NCI-H345 treated with DMSO at 0.1 percent for 48 hours (cell line): ENCODE measurements at regions not wholly inside any gene's neighbourhood (a gene's known extent, or its start where the extent isn't known, plus 50 kb on each side); places are given as distances from the start of the nearest gene placed in this dataset.
A peak's percentile ranks its signal among the peaks of the same experiment; 100 is the strongest.

Experiments
- DNase-seq: peaks from one replicate; lab custom pipeline; 2025; ENCODE audit not compliant: unreplicated experiment; lab: John Stamatoyannopoulos, UW

DNA sequence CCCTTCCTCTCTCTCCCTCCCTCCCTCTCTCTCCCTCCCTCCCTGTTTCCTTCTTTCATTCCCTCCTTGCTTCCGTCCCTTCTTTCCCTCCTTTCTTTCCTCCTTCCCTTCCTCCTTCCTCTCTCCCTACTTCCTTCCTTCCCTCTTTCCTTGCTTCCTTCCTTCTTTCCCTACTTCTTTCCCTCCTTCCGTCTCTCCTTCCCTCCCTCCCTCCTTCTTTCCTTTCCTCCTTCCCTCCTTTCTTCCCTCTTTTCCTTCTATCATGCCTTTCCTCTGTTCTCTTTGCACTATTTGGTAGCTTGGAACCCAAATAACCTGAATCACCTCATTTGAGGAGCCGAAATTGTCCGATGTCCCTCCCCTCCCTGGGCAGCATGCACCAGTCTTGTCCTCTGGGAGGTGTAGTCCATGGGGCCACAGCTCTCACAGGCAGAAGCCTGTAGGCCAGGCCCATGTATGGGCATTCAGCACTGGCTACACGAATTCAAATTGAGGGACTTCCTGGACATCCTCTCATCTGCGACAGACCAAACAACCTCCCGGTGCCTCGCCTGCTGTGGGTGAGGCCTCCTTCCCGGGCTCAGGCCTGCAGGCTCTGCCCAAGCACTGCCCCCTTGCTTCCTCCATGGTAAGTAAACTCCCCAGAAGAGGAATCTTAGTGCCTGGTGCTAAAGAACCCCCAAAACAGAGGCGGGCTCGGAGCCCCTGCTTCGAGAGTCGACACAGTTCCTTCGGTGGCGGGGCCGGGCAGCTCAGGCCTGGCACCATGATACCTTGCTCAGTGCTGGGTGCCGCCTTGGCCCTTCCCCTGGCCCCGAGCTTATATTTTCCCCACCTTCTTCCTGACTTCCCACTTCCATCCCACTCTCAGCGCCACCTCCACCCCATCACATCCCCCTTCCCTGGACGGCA lies 454.1 kb upstream of the CADM1 start:
- no peak for DNase-seq

GRCh38 chr11:115955803-115956202 lies 451.6 kb upstream of the CADM1 start:
- no peak for DNase-seq

GRCh38 chr11:115950660-115951059 lies 446.4 kb upstream of the CADM1 start:
- DNase-seq, result no peak

- DNase-seq, result no peak
Measured at GRCh38 chr11:115944596-115944995, 440.4 kb upstream of the CADM1 start.

- no peak for DNase-seq
Measured at GRCh38 chr11:115942011-115942410, 437.8 kb upstream of the CADM1 start.

DNA sequence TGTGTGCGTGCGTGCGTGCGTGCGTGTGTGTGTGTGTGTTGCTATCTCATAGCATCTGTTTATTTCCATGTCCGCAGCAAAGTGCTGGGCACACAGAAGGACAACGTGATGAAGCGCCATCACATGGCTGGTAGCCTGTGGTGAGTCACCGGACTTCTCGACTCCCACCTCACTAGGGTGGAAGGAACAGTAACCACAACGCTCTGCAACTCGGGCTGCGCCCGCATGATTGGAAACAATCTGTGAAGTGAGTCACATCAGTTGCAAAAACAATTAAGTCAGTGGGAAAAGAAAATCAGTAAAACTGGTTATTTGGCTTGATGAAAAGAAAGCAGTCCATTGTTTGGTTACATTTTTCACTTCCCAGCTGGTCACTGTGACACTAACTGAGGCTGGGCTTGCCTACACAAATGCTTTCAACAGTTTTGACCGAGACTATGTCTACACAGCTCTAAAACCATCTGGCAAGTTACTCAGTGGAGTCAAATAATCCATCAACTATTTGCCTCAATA lies 437.3 kb upstream of the CADM1 start:
- DNase-seq, result no peak

- no peak for DNase-seq
Measured at GRCh38 chr11:115941044-115941443, 436.8 kb upstream of the CADM1 start.

GRCh38 chr11:115939731-115940421 lies 435.7 kb upstream of the CADM1 start:
- peak; percentile 72 for DNase-seq

DNA sequence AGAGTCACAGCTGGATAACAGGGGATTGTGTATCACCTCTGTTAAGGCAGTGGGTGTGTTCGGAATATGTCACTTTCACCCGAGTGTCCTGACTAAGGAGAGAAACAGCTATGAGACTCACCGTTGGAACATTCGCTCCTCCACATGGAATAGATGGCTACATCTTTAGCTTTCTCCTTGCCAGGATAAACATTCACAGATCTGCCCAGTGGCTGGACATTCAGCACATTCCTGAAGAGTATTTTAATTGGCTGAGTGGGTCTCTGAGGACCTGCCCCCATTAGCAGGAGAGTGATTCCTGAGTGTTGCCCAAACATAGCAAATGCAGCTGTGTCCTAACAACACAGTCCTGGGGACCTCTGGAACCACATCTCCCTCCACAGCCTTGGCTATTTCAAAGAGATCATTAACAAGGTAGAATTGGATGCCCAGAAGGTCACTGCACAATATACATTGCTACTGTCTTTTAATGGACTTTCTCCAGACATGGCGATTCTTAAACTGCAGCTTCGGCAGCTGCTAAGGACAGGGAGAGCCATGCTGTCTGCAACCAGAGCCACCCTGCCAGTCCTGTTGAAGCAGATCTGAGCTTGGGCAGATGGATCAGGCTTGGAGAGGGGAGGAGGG lies 435.0 kb upstream of the CADM1 start:
- no peak for DNase-seq

GRCh38 chr11:115933564-115933963 lies 429.3 kb upstream of the CADM1 start:
- no peak for DNase-seq

DNA sequence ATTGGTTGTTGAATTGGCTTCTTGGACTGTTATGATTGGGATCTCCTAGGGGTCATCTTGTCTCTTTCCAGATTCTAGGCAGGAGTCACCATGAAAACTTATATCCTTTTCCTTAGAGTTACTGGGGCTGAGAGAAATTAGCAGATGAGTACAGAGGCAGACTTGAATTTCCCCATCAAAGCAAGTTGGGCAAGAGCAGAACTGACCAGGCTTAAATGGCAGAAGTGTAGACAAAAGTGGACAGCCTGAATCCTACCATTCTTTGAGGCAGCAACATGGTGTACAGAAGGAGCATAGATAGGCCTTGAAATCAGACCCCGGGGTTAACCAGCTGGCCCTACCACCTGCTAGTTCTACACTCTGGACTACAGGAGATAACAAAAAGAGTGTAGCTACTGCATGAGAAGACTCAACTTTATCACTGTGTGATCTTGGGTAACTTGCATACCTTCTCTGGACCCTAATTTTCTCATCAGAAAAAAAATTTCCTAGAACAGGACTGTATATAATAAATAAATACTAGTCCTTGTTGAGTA lies 427.4 kb upstream of the CADM1 start:
- no peak for DNase-seq

DNA sequence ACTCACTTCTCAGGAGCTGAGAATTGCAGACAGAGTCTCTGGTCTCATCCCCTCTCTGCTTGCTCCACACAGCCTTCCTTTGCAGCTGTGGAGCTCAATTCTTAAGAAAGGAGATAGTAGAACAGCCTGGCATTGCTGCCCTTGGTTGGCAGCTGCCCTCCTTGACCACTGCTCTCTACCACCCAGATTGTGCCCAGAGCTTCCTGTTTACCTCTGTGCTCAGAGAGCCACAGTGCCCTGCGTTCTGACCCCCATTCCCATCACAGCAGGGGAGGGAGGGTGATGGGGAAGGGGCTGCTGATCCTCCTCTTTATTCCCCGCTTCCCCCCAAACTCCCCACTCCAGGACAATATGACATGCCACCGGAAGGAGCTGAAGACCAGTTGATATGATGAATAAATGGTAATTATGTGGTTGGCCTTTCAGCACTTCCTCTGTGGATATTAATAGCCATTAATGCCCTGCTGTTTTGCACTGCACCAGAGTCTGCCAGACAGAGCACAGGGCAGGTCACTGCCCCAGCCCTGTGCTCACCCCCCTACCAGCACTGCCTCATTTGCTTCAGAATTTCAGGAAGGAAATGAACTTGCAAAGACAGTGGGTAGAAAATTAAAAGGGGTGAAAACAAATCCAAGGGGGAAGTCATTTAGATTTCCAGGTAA lies 426.8 kb upstream of the CADM1 start:
- DNase-seq, result no peak

DNA sequence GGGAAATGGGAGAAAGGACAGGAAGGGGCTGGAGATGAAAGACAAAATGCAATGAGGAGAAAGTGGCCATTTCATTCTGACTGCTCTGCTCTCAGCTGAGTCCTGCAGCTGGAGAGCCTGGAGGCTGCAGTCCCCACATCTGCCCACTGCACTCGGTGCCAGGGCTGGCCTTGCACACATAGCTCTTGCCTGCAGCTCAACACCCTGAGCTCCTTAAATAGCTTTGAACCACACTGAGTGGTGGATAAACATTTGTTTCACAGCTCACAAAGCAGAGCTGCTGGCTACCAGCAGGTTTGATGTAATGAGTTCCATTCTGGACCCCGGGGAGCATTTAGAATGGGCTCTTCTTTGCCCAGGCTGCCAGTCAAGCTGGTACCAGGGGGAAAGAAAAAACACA lies 426.1 kb upstream of the CADM1 start:
- DNase-seq, result peak; percentile 75

DNA sequence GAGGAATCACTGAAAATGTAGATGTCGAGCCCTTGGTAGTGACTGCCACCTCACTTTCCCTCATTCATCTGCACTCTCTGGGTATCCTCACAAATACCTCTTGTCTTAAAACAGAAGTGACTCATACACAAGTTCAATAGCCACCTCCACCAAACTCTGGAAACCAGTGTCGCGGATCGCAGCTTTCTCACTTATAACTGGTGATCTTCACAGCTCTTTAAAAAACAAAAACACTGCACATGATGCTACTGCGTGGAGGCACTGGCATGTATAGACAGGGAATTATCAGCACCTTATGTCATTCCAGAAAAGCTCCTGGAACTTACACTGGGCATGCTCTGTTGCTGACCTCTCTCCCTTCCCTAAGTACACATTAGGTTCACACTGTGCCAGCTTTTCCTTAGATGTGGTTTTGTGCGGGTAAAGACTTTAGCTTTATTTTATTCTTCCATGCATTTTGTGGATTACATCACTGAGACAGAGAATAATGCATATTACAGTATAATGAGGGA lies 425.5 kb upstream of the CADM1 start:
- no peak for DNase-seq

GRCh38 chr11:115928811-115929210 lies 424.6 kb upstream of the CADM1 start:
- no peak for DNase-seq

DNA sequence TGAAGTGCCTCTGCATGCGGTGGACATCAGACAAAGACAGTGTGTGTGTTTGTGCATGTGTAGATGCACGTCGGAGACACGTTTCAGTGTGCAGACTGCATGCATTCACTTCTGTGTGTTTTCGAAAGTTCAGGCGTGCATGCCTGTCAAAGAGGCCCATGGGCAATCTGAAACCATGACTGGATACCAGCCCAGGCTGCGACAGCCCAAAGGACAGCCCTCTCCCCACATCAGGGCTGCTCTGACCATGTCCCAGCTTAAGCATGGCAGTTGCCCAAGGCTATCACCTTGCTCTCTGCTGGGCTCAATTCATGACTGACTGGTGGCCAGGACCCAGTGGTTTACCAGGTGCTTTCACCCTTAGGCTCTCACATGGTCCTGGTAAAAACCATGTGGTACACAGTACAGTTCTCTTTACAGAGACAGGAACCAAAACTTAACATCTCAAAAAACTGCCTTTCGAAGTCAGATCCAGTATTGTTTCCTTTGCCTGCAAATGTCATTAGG lies 423.7 kb upstream of the CADM1 start:
- DNase-seq, result no peak

- no peak for DNase-seq
Measured at GRCh38 chr11:115926601-115927000, 422.4 kb upstream of the CADM1 start.

GRCh38 chr11:115926138-115926537 lies 421.9 kb upstream of the CADM1 start:
- DNase-seq, result no peak

DNA sequence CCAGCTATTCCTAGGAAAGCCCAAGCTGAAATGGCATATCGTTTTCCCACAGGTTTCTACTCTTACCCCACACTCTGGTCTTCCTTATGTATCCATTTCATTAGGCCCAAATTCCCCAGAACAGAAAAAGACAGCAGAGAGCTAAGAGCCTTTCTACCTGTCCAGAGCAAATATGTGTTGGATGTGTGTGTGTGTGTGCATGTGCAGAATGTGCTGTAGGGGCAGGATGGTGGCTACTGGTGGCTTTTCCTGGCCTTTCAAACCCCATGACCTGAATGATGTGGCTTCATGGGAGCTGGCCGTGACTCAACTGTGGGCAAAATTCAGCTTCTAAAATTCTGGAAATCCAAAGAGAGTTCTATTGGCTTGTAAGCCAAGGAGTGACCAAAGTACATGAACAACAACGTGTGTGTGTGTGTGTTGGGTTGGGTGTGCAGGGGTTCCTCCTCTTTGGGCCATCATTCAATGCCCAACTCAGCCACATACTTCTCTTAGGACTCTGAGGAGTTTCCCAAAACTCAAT lies 421.4 kb upstream of the CADM1 start:
- no peak for DNase-seq
